NB4 (cell line): ENCODE measurements at regions not wholly inside any gene's neighbourhood (a gene's known extent, or its start where the extent isn't known, plus 50 kb on each side); places are given as distances from the start of the nearest gene placed in this dataset.
"Not testable (repeated sequence)": the region's sequence is repeated elsewhere in the genome, so short reads cannot be mapped to it uniquely, and the experiment has no call there.

ENCODE experiments used
- DNase-seq: peaks from one replicate; pipeline ENCODE4 v3.0.0; 2010; ENCODE audit warnings: low read depth
- H3K4me3 ChIP-seq: one replicate; pipeline ENCODE4 v1.5.1; 2011; ENCODE audit warnings: mild to moderate bottlenecking, low read depth, low read length, moderate library complexity
- MYC ChIP-seq: IDR thresholded peaks from 2 replicates; pipeline ENCODE4 v1.6.1; 2011; ENCODE audit warnings: low read depth, low read length
- POLR2A ChIP-seq: IDR thresholded peaks from 2 replicates; pipeline ENCODE4 v1.6.1; 2011; ENCODE audit warnings: mild to moderate bottlenecking; ENCODE audit not compliant: insufficient read length; ENCODE audit errors: extremely low read depth
- TF ChIP-seq, protein P1 (sequence below): IDR thresholded peaks from 2 replicates; pipeline ENCODE4 v1.6.1; 2011; ENCODE audit warnings: low read depth, low read length
- TF ChIP-seq, protein P2 (sequence below): IDR thresholded peaks from one replicate; pipeline ENCODE4 v1.5.1; 2012; ENCODE audit warnings: low read depth, low read length

DNA sequence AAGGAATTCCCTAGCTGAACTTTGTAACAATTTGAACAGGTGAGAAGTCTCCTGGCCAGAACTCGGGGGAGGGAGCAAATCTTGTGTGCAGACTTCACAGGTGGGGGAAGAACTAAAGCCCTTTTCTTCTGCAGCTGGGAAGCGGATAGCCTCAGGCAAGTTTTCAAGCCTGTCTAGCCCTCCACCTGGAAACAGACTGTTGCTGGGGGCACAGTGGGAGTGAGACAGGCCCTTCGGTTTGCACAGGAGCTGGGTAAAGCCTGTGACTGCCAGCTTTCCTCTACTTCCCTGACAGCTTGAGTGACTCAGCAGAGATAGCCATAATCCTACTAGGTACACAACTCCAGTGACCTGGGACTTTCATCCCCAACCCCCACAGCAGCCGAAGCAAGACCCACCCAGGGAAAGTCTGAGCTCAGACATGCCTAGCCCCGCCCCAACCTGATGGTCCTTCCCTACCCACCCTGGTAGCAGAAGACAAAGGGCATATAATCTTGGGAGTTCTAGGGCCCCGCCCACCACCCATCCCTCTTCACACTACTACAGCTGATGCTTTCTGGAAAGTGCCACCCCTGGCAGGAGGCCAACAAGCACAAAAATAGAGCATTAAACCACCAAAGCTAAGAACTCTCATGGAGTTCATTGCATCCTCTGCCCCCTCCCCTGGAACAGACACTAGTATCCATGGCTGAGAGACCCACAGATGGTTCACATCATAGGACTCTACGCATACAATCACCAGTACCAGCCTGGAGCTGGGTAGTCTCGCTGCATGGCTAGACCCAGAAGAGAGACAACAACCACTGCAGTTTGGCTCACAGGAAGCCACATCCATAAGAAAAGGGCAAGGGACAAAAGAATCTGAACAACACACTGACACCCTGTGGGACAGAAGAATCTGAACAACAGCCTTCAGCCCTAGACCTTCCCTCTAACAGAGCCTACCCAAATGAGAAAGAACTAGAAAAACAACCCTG is 479.0 kb downstream of the RAP2B start:
- TF ChIP-seq, protein P1, sequence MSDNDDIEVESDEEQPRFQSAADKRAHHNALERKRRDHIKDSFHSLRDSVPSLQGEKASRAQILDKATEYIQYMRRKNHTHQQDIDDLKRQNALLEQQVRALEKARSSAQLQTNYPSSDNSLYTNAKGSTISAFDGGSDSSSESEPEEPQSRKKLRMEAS, result no peak
- no peak for TF ChIP-seq POLR2A
- TF ChIP-seq, protein P2, sequence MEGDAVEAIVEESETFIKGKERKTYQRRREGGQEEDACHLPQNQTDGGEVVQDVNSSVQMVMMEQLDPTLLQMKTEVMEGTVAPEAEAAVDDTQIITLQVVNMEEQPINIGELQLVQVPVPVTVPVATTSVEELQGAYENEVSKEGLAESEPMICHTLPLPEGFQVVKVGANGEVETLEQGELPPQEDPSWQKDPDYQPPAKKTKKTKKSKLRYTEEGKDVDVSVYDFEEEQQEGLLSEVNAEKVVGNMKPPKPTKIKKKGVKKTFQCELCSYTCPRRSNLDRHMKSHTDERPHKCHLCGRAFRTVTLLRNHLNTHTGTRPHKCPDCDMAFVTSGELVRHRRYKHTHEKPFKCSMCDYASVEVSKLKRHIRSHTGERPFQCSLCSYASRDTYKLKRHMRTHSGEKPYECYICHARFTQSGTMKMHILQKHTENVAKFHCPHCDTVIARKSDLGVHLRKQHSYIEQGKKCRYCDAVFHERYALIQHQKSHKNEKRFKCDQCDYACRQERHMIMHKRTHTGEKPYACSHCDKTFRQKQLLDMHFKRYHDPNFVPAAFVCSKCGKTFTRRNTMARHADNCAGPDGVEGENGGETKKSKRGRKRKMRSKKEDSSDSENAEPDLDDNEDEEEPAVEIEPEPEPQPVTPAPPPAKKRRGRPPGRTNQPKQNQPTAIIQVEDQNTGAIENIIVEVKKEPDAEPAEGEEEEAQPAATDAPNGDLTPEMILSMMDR, result no peak
- TF ChIP-seq MYC, result no peak
- H3K4me3 ChIP-seq, result no peak overlapping the region
- no peak for DNase-seq

DNA sequence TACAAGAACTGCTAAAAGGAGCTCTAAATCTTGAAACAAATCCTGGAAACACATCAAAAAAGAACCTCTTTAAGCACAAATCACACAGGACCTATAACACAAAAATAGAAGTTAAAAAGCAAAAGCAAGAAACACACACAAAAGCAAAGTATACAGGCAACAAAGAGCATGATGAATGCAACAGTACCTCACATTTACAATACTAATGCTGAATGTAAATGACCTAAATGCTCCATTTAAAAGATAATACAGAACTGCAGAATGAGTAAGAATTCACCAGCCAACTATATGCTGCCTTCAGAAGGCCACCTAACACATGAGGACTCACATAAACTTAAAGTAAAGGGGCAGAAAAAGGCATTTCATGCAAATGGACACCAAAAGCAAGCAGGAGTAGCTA is 478.6 kb upstream of the ARHGEF26 start:
- not testable (repeated sequence) for DNase-seq, H3K4me3 ChIP-seq

DNA sequence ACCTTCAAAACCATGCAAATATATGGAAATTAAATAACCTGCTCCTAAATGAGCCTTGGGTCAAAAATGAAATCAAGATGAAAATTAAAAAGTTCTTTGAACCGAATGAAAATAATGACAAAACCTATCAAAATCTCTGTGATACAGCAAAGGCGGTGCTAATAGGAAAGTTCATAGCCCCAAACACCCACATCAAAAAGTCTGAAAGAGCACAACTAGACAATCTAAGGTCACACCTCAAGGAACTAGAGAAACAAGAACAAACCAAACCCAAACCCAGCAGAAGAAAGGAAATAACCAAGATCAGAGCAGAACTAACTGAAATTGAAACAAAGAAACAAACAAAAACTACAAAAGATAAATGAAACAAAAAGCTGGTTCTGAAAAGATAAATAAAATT is 477.7 kb upstream of the ARHGEF26 start:
- not testable (repeated sequence) for H3K4me3 ChIP-seq, DNase-seq

DNA sequence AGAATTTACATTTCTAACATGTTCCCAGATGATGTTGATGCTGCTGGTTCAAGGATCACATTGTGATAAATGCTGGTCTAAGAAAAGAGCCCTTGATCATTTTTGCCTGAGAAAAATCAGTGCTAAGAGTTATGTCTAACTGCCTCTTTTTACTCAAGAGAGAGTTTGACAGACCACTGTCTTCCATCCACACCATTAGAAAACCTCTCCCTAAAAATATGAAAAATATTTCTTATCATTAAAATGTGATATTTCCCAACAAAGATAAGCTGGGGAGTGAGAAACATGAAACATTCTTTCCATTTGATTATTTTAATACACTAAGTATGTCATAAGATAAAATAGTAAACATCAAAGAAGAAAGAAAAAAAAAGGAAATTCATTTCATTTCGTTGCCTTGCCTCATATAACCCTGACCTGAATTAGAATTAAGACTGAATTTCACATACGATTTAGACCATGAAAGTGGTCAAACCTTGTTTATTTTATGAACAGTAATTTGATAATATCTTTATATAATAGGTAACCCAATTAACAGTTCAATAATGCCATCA is 471.8 kb upstream of the ARHGEF26 start:
- no peak for DNase-seq
- H3K4me3 ChIP-seq, result no peak overlapping the region
- TF ChIP-seq, protein P1, result no peak
- no peak for TF ChIP-seq MYC
- TF ChIP-seq, protein P2, result no peak
- no peak for TF ChIP-seq POLR2A

DNA sequence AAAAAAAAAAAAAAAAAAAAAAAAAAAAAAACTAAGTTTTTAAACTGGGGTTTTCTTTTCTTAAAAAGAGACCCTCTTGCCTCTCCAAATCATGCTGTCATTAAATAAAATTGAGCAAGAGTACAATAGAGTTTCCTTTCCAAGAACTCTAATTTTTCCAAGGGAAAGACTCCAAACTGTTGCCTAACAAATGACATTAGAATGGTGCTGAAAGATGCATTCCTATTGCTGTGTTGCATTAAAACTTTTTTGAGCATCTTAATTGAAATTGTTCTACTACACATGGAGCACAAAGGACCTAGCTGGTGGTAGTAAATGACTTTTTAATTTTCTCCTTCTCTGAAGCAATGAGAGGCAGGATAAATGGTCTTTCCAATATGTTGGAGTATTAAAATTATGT is 469.1 kb upstream of the ARHGEF26 start:
- no peak overlapping the region for H3K4me3 ChIP-seq
- DNase-seq, result no peak
- no peak for TF ChIP-seq POLR2A
- TF ChIP-seq, protein P2, result no peak
- TF ChIP-seq MYC, result no peak
- TF ChIP-seq, protein P1, result no peak

DNA sequence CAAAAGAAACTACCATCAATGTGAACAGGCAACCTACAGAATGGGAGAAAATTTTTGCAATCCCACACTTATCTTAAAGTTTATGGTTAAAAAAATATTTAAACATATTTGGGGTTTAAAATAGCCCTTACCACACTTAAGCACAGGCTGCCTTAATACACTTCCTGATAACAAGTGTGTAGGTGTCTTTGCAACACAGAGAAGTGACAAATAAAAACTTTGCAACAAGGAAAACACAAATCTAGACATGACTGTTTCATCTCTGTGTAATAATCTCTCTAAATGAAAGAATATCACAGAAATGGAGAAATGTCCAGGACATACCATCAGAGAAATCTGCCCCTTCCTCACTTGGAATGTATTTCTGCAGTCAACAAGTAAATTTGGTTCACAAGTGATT is 464.1 kb upstream of the ARHGEF26 start:
- TF ChIP-seq, protein P2, result no peak
- TF ChIP-seq, protein P1, result no peak
- no peak for TF ChIP-seq MYC
- no peak for TF ChIP-seq POLR2A
- no peak for DNase-seq
- H3K4me3 ChIP-seq, result no peak overlapping the region

DNA sequence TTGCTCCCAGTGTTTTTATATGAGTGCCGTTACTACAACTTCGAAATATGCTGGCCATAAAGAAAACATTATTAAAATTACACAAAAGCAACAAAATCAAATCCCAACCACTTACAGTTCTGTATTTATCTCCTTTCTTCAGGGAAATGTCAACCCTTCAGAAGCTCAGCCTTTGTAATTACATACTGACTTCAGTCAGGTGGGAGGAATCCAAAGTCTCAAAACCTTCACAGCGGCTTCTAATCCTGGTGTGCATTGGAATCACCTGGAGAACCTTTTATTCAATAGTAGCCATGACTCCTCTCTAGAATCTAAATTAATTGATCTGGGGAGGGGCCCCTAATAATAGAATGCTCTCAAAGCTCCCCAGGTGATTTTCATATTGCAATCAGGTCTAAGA is 463.7 kb upstream of the ARHGEF26 start:
- TF ChIP-seq, protein P2, result no peak
- TF ChIP-seq, protein P1, result no peak
- TF ChIP-seq MYC (no peak), POLR2A (no peak)
- H3K4me3 ChIP-seq, result no peak overlapping the region
- no peak for DNase-seq
